OCI-LY3 (cell line): ENCODE measurements at regions not wholly inside any gene's neighbourhood (a gene's known extent, or its start where the extent isn't known, plus 50 kb on each side); places are given as distances from the start of the nearest gene placed in this dataset.
A peak's percentile ranks its signal among the peaks of the same experiment; 100 is the strongest.
"Not testable (repeated sequence)": the region's sequence is repeated elsewhere in the genome, so short reads cannot be mapped to it uniquely, and the experiment has no call there.

Experiments used
- H2AFZ ChIP-seq: fragments of 200-600, 300-600 bp; shearing (Covaris generic); 2 replicates; pipeline ENCODE4 v1.6.0; 2014; ENCODE audit warnings: antibody characterized with exemption, low read depth, low read length
- H3K27ac ChIP-seq: fragments of 200-600, 300-600 bp; sonication (generic); 2 replicates; pipeline ENCODE4 v1.5.1; 2014; ENCODE audit warnings: mild to moderate bottlenecking, low read length, moderate library complexity, mixed read lengths
- H3K27me3 ChIP-seq: fragments of 200-600, 300-600 bp; sonication (generic); 2 replicates; pipeline ENCODE4 v1.6.1; 2014; ENCODE audit warnings: low read depth, low read length, mixed read lengths
- H3K36me3 ChIP-seq: fragments of 200-600, 300-600 bp; sonication (generic); replicated peaks from 2 replicates; pipeline ENCODE3; 2014; ENCODE audit warnings: low read depth, low read length, mixed read lengths
- H3K4me1 ChIP-seq: fragments of 300-600, 200-600 bp; sonication (generic); 2 replicates; pipeline ENCODE4 v1.6.1; 2014; ENCODE audit warnings: low read length, mixed read lengths
- H3K4me2 ChIP-seq: fragments of 200-600, 300-600 bp; sonication (generic); 2 replicates; pipeline ENCODE4 v1.6.1; 2014; ENCODE audit warnings: low read length, mixed read lengths
- H3K4me3 ChIP-seq: fragments of 300-600, 200-600 bp; sonication (generic); 2 replicates; pipeline ENCODE4 v1.5.1; 2014; ENCODE audit warnings: antibody characterized with exemption, mild to moderate bottlenecking, low read length, moderate library complexity
- H3K79me2 ChIP-seq: fragments of 300-600, 200-600 bp; shearing (Covaris generic); 2 replicates; pipeline ENCODE4 v1.6.1; 2014; ENCODE audit warnings: mild to moderate bottlenecking, low read length, mixed read lengths
- H3K9ac ChIP-seq: fragments of 300-600, 200-600 bp; shearing (Covaris generic); 2 replicates; pipeline ENCODE4 v1.6.0; 2014; ENCODE audit warnings: mild to moderate bottlenecking, low read length, moderate library complexity
- H3K9me3 ChIP-seq: fragments of 200-600, 300-600 bp; shearing (Covaris generic); 2 replicates; pipeline ENCODE4 v1.6.1; 2014; ENCODE audit warnings: low read length, mixed read lengths; ENCODE audit not compliant: insufficient read depth
- H4K20me1 ChIP-seq: fragments of 200-600, 300-600 bp; sonication (generic); 2 replicates; pipeline ENCODE4 v1.6.1; 2016; ENCODE audit warnings: low read length, mixed read lengths; ENCODE audit not compliant: insufficient read depth
- CTCF ChIP-seq: fragments of 200-600, 300-600 bp; sonication (generic); IDR thresholded peaks from 2 replicates; pipeline ENCODE4 v1.5.1; 2014; ENCODE audit warnings: antibody characterized with exemption, low read length, low read depth
- EZH2phosphoT487 ChIP-seq: fragments of 200-600 bp; shearing (Covaris generic); IDR thresholded peaks from 2 replicates; pipeline ENCODE4 v1.6.1; 2018; ENCODE audit warnings: antibody characterized with exemption, mixed run types, low read depth

- H3K27ac ChIP-seq, result peak overlapping the region; percentile 97
- H3K79me2 ChIP-seq, H3K9me3 ChIP-seq, H4K20me1 ChIP-seq, H3K36me3 ChIP-seq, H3K27me3 ChIP-seq, H2AFZ ChIP-seq: not testable (repeated sequence)
- peaks cover 39% of the 10 kb centered on the region for H3K4me1 ChIP-seq
- H3K4me3 ChIP-seq, result peak overlapping the region; percentile 71
- H3K9ac ChIP-seq, result peak overlapping the region; percentile 63; the same call in 1 of the 2 replicates
- peak overlapping the region; percentile 88 for H3K4me2 ChIP-seq
- TF ChIP-seq CTCF, result peak; percentile 28; the same call in 1 of the 2 replicates
Measured at GRCh38 chr15:28789401-28790114, 58.9 kb downstream of the GOLGA6L7 start.

GRCh38 chr15:28788649-28789400 lies 59.6 kb downstream of the GOLGA6L7 start:
- not testable (repeated sequence) for H4K20me1 ChIP-seq, H3K9me3 ChIP-seq, H3K9ac ChIP-seq, H3K4me3 ChIP-seq, H3K4me2 ChIP-seq, H3K36me3 ChIP-seq, H2AFZ ChIP-seq, H3K27me3 ChIP-seq, H3K79me2 ChIP-seq
- Histone ChIP-seq H3K4me1 (peaks cover 39% of the 10 kb centered on the region), H3K27ac (peak overlapping the region; percentile 97; the same call in 1 of the 2 replicates)

- not testable (repeated sequence) for H3K4me2 ChIP-seq, H3K4me3 ChIP-seq, H3K27me3 ChIP-seq, H3K36me3 ChIP-seq, H3K79me2 ChIP-seq, H2AFZ ChIP-seq, H4K20me1 ChIP-seq, H3K27ac ChIP-seq, H3K9me3 ChIP-seq, H3K9ac ChIP-seq
- peaks cover 39% of the 10 kb centered on the region for H3K4me1 ChIP-seq
Measured at GRCh38 chr15:28788176-28788575, 60.3 kb downstream of the GOLGA6L7 start.

- H3K4me2 ChIP-seq, result peak overlapping the region; percentile 46
- no peaks in the 10 kb centered on the region for H4K20me1 ChIP-seq
- no peak overlapping the region for H3K4me3 ChIP-seq
- no peak overlapping the region; the same call in 1 of the 2 replicates for H3K9ac ChIP-seq
- no peak overlapping the region for H2AFZ ChIP-seq
- no peaks in the 10 kb centered on the region for H3K79me2 ChIP-seq
- no peaks in the 10 kb centered on the region for H3K27me3 ChIP-seq
- H3K9me3 ChIP-seq, result no peaks in the 10 kb centered on the region
- H3K27ac ChIP-seq, result peak overlapping the region; percentile 8; the same call in 1 of the 2 replicates
- no peak for TF ChIP-seq CTCF
- TF ChIP-seq EZH2phosphoT487, result no peak
- H3K4me1 ChIP-seq, result peaks cover 28% of the 10 kb centered on the region
- H3K36me3 ChIP-seq, result no peaks in the 10 kb centered on the region
Measured at GRCh38 chr15:28786521-28786920, 61.9 kb downstream of the GOLGA6L7 start.

GRCh38 chr15:28784347-28785163 lies 63.9 kb downstream of the GOLGA6L7 start:
- H3K27me3 ChIP-seq, H3K4me2 ChIP-seq, H2AFZ ChIP-seq, H4K20me1 ChIP-seq, H3K9me3 ChIP-seq, H3K4me3 ChIP-seq, H3K9ac ChIP-seq, H3K27ac ChIP-seq, H3K79me2 ChIP-seq, H3K36me3 ChIP-seq: not testable (repeated sequence)
- peaks cover 23% of the 10 kb centered on the region for H3K4me1 ChIP-seq
